WTC11 (cell line): ENCODE measurements at regions not wholly inside any gene's neighbourhood (a gene's known extent, or its start where the extent isn't known, plus 50 kb on each side); places are given as distances from the start of the nearest gene placed in this dataset.
A peak's percentile ranks its signal among the peaks of the same experiment; 100 is the strongest.
"Not testable (repeated sequence)": the region's sequence is repeated elsewhere in the genome, so short reads cannot be mapped to it uniquely, and the experiment has no call there.

Source experiments
- ATAC-seq: fragments of 200-7000 bp; cut with Tn5 transposase; 2 replicates; pipeline ENCODE4 v1.10.0; 2021; ENCODE audit warnings: mild to moderate bottlenecking, moderate library complexity
- CTCF ChIA-PET: fragments of 300-600 bp; sonication (Branson Sonifier 250); formaldehyde crosslinking; loops from one replicate; lab custom pipeline; 2021; ENCODE audit warnings: antibody characterized with exemption; lab: Charles Lee
- POLR2A ChIA-PET: fragments of 350-600 bp; sonication (Branson Sonifier 250); formaldehyde crosslinking; loops from one replicate; lab custom pipeline; 2021; ENCODE audit warnings: antibody characterized with exemption; lab: Charles Lee
- DNase-seq: peaks from one replicate; pipeline ENCODE4 v3.0.0; 2021; ENCODE audit warnings: low spot score
- H3K27ac Mint-ChIP-seq: 2 replicates; pipeline ENCODE4 v1.8.0; 2021; ENCODE audit warnings: mixed read lengths
- H3K27me3 Mint-ChIP-seq: 2 replicates; pipeline ENCODE4 v1.8.0; 2021; ENCODE audit warnings: low read depth, mild to moderate bottlenecking, moderate library complexity, mixed read lengths
- H3K36me3 Mint-ChIP-seq: 2 replicates; pipeline ENCODE4 v1.8.0; 2021; ENCODE audit warnings: mixed read lengths
- H3K4me1 Mint-ChIP-seq: 2 replicates; pipeline ENCODE4 v1.8.0; 2022; ENCODE audit warnings: mixed read lengths
- H3K4me3 Mint-ChIP-seq: 2 replicates; pipeline ENCODE4 v1.8.0; 2021; ENCODE audit warnings: mild to moderate bottlenecking, moderate library complexity, mixed read lengths
- H3K9me3 Mint-ChIP-seq: 2 replicates; pipeline ENCODE4 v1.8.0; 2021; ENCODE audit warnings: mixed read lengths
- ATF1 ChIP-seq: sonication (generic); formaldehyde crosslinking; IDR thresholded peaks from 2 replicates; pipeline ENCODE4 v1.8.1; 2023; ENCODE audit warnings: mild to moderate bottlenecking, moderate library complexity, missing genetic modification reagents
- ATF6 ChIP-seq: sonication (generic); formaldehyde crosslinking; IDR thresholded peaks from 2 replicates; pipeline ENCODE4 v1.8.1; 2023; ENCODE audit warnings: mild to moderate bottlenecking, missing genetic modification reagents
- E2F1 ChIP-seq: sonication (generic); formaldehyde crosslinking; IDR thresholded peaks from 2 replicates; pipeline ENCODE4 v1.8.0; 2022; ENCODE audit warnings: mild to moderate bottlenecking, missing genetic modification reagents
- ERG ChIP-seq: fragments of 250-450 bp; sonication (Bioruptor Pico); IDR thresholded peaks from 2 replicates; pipeline ENCODE4 v1.8.0; 2021; ENCODE audit warnings: mild to moderate bottlenecking
- FOXP1 ChIP-seq: sonication (generic); formaldehyde crosslinking; IDR thresholded peaks from 2 replicates; pipeline ENCODE4 v1.8.0; 2022; ENCODE audit warnings: missing genetic modification reagents, mild to moderate bottlenecking, moderate library complexity, borderline replicate concordance
- FOXP4 ChIP-seq: sonication (generic); formaldehyde crosslinking; IDR thresholded peaks from 2 replicates; pipeline ENCODE4 v1.8.0; 2022; ENCODE audit warnings: mild to moderate bottlenecking, missing genetic modification reagents
- GRHL2 ChIP-seq: fragments of 250-450 bp; sonication (Bioruptor Pico); IDR thresholded peaks from 2 replicates; pipeline ENCODE4 v1.8.0; 2022; ENCODE audit warnings: mild to moderate bottlenecking, moderate library complexity; ENCODE audit not compliant: insufficient replicate concordance, severe bottlenecking
- MXD4 ChIP-seq: fragments of 250-450 bp; sonication (Bioruptor Pico); IDR thresholded peaks from 2 replicates; pipeline ENCODE4 v1.8.0; 2021; ENCODE audit warnings: mild to moderate bottlenecking, moderate library complexity, borderline replicate concordance
- NR3C1 ChIP-seq: sonication (generic); formaldehyde crosslinking; conservative IDR thresholded peaks from 2 replicates; pipeline ENCODE4 v1.8.1; 2023; ENCODE audit warnings: low read depth, mild to moderate bottlenecking, missing genetic modification reagents
- SOX15 ChIP-seq: fragments of 250-450 bp; sonication (Bioruptor Pico); IDR thresholded peaks from 2 replicates; pipeline ENCODE4 v1.9.0; 2021; ENCODE audit warnings: mild to moderate bottlenecking
- TEAD1 ChIP-seq: sonication (generic); formaldehyde crosslinking; IDR thresholded peaks from 2 replicates; pipeline ENCODE4 v1.8.0; 2022; ENCODE audit warnings: mild to moderate bottlenecking, missing genetic modification reagents
- TEAD4 ChIP-seq: sonication (generic); formaldehyde crosslinking; IDR thresholded peaks from 2 replicates; pipeline ENCODE4 v1.8.0; 2022; ENCODE audit warnings: mild to moderate bottlenecking, missing genetic modification reagents
- ZNF396 ChIP-seq: fragments of 250-450 bp; sonication (Bioruptor Pico); IDR thresholded peaks from 2 replicates; pipeline ENCODE4 v1.8.0; 2021; ENCODE audit warnings: mild to moderate bottlenecking, moderate library complexity, borderline replicate concordance
- TF ChIP-seq, protein P1 (sequence below): sonication (generic); formaldehyde crosslinking; IDR thresholded peaks from 2 replicates; pipeline ENCODE4 v1.8.1; 2022; ENCODE audit warnings: mild to moderate bottlenecking, missing genetic modification reagents, moderate library complexity, borderline replicate concordance
- TF ChIP-seq, protein P2 (sequence below): sonication (generic); formaldehyde crosslinking; IDR thresholded peaks from 2 replicates; pipeline ENCODE4 v1.8.1; 2022; ENCODE audit warnings: mild to moderate bottlenecking, moderate library complexity, missing genetic modification reagents
- TF ChIP-seq, protein P3 (sequence below): fragments of 250-450 bp; sonication (Bioruptor Pico); IDR thresholded peaks from 2 replicates; pipeline ENCODE4 v2.1.2; 2022; ENCODE audit warnings: mild to moderate bottlenecking, moderate library complexity

GRCh38 chr4:63063760-63064159 lies 1345.5 kb downstream of the TECRL start:
- Mint-ChIP-seq H3K27me3 (no peaks in the 10 kb centered on the region), H3K27ac (no peak overlapping the region), H3K36me3 (0 out of 2 replicates have a peak, but pooled peaks cover 9% of the 10 kb centered on the region), H3K9me3 (peaks cover 27% of the 10 kb centered on the region), H3K4me1 (peaks cover 11% of the 10 kb centered on the region), H3K4me3 (no peak overlapping the region)
- ChIA-PET CTCF (no interaction called here), POLR2A (no interaction called here)
- ATAC-seq (no peak), DNase-seq (no peak)
- TF ChIP-seq GRHL2 (CRISPR knock-in tag) (no peak), TEAD4 (CRISPR knock-in tag) (no peak), E2F1 (CRISPR knock-in tag) (no peak), TEAD1 (no peak), NR3C1 (no peak), MXD4 (CRISPR knock-in tag) (no peak), FOXP4 (CRISPR knock-in tag) (no peak)
- TF ChIP-seq, protein P1, sequence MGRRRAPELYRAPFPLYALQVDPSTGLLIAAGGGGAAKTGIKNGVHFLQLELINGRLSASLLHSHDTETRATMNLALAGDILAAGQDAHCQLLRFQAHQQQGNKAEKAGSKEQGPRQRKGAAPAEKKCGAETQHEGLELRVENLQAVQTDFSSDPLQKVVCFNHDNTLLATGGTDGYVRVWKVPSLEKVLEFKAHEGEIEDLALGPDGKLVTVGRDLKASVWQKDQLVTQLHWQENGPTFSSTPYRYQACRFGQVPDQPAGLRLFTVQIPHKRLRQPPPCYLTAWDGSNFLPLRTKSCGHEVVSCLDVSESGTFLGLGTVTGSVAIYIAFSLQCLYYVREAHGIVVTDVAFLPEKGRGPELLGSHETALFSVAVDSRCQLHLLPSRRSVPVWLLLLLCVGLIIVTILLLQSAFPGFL (CRISPR knock-in tag): no peak
- TF ChIP-seq, protein P2, sequence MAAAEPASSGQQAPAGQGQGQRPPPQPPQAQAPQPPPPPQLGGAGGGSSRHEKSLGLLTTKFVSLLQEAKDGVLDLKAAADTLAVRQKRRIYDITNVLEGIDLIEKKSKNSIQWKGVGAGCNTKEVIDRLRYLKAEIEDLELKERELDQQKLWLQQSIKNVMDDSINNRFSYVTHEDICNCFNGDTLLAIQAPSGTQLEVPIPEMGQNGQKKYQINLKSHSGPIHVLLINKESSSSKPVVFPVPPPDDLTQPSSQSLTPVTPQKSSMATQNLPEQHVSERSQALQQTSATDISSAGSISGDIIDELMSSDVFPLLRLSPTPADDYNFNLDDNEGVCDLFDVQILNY (CRISPR knock-in tag): no peak
- TF ChIP-seq, protein P3, sequence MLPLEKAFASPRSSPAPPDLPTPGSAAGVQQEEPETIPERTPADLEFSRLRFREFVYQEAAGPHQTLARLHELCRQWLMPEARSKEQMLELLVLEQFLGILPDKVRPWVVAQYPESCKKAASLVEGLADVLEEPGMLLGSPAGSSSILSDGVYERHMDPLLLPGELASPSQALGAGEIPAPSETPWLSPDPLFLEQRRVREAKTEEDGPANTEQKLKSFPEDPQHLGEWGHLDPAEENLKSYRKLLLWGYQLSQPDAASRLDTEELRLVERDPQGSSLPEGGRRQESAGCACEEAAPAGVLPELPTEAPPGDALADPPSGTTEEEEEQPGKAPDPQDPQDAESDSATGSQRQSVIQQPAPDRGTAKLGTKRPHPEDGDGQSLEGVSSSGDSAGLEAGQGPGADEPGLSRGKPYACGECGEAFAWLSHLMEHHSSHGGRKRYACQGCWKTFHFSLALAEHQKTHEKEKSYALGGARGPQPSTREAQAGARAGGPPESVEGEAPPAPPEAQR (CRISPR knock-in tag): no peak

DNA sequence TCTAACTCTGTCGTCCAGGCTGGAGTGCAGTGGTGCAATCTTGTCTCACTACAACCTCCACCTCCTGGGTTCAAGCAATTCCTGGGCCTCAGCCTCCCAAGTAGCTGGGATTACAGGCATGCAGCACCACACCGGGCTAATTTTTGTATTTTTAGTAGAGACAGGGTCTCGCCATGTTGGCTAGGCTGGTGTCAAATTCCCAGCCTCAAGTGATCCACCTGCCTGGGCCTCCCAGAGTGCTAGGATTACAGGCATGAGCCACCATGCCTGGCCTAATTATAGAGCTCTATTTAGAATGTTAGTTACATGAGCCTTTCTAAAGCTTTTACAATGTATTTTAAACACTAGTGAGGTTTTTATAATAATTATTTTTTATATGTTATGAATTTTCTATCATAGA lies 1346.4 kb downstream of the TECRL start:
- peaks cover 11% of the 10 kb centered on the region for H3K4me1 Mint-ChIP-seq
- peaks cover 29% of the 10 kb centered on the region for H3K9me3 Mint-ChIP-seq
- H3K27ac Mint-ChIP-seq, H3K36me3 Mint-ChIP-seq, DNase-seq, CTCF ChIA-PET, ATAC-seq, H3K4me3 Mint-ChIP-seq, H3K27me3 Mint-ChIP-seq, POLR2A ChIA-PET: not testable (repeated sequence)

DNA sequence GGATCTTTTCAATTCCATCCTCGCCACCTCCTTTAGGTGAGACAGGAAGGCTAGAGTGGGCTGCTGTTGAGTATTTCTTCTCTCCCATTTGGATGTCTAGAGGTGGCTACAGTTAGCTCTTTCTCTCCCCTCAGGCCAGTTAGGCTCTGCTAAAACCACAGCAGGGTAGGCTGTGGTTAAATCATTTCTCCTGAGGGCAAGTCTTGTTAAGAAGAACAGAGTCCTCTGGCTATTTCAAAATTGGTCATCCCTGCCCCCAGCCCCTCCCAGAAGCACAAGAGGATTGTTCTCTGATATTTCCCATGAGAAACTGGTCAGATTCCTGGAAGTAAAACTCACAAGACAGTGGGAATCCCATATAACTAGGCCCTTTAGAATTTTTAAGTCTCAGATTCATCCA lies 1359.5 kb downstream of the TECRL start:
- H3K4me1 Mint-ChIP-seq: peaks cover 10% of the 10 kb centered on the region
- no peak overlapping the region for H3K27ac Mint-ChIP-seq
- peak; percentile 58 for ATAC-seq
- no peak overlapping the region for H3K4me3 Mint-ChIP-seq
- peaks cover 9% of the 10 kb centered on the region for H3K36me3 Mint-ChIP-seq
- ChIA-PET POLR2A (no interaction called here), CTCF (no interaction called here)
- H3K27me3 Mint-ChIP-seq: no peaks in the 10 kb centered on the region
- peaks cover 26% of the 10 kb centered on the region for H3K9me3 Mint-ChIP-seq
- TF ChIP-seq SOX15 (CRISPR knock-in tag): no peak
- TF ChIP-seq MXD4 (CRISPR knock-in tag): no peak
- no peak for TF ChIP-seq ATF6 (CRISPR knock-in tag)
- no peak for TF ChIP-seq ATF1
- TF ChIP-seq ERG (CRISPR knock-in tag): no peak
- no peak for TF ChIP-seq ZNF396 (CRISPR knock-in tag)
- TF ChIP-seq FOXP1 (CRISPR knock-in tag): no peak
- DNase-seq: no peak
